Stimulated activated naive CD4-positive, alpha-beta T cell treated with Interleukin-2 at 50 U/mL for 16 hours (primary cell): ENCODE measurements at regions not wholly inside any gene's neighbourhood (a gene's known extent, or its start where the extent isn't known, plus 50 kb on each side); places are given as distances from the start of the nearest gene placed in this dataset.

ENCODE experiments used
- DNase-seq: peaks from one replicate; lab custom pipeline; 2025; lab: John Stamatoyannopoulos, UW

DNA sequence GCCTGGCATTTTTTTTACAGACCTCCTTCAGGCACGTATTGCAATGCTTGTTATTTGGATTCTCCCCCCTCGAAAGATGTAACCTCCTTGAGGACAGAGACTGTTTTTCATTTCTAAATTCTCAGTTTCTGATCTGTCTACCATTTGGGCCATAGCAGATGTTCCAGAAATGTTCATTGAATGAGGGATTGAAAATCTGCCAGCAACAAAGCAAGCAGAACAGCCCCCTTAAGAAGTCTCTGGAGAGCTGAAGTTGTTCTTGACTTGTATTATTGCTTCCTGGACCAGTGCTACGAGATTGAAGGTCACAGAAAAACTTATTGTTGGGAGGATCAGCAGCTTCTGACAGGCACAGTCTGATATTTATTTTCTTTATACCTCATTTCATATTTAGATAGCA is 355.5 kb downstream of the EPHA4 start:
- DNase-seq, result no peak

DNA sequence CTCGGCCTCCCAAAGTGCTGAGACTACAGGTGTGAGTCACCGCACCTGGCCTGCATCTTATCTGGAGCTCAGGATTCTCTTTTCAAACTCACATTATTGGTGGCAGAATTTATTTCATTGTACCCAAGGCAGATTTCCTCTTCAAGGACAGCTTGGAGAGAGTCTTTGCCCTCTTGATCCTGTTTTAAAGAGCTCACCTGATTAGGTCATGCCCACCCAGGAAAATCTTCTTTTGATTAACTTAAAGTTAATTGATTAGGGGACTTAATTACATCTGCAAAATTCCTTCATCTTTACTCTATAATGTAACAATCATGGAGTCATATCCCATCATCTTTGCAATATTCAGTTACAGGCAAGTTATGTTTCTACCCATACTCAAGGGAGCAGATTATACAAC is 346.4 kb downstream of the EPHA4 start:
- no peak for DNase-seq

DNA sequence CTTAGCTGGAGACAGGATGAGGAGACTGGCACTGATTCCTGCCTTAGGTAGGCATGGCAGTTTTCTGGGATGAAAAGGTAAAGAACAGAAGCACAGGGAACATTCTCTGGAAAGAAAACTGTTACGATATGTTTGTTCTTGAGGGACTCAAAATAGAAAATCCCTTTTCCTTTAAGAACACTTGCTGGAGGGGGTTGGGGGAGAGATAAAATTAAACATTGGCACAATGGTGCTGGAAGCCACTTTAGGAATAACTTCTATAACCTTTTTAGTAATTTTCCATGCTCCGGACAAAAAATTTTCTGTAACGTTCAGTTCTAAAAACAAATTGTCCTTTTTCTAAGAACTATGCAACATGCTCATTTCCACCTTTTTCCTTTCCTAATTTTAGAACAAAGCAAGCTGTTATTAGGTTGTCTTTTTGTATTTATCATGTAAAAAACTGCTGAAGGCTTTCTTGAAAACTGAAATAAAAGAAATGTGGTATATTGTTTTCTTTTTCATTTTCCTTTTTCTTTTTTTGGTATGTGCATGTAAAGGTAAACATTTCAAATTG is 343.8 kb downstream of the EPHA4 start:
- no peak for DNase-seq

DNA sequence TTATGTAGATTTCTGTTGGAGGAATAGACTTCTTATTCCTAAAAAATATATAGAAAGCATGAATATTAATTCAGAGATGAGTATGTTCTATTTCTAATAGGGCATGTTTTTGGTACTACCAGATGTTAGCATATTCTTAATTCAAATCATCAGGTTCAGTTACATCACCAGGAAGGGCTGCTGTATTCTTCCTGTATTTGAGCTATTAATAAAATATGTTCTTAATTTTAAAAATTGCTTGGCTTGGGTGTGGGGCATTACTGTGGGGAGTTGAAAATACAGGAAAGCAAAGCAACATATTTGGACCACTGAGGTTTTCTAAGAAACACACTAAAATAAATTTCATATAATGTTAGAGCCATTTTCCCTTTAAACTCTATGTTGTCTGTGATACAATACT is 343.0 kb downstream of the EPHA4 start:
- DNase-seq, result no peak

DNA sequence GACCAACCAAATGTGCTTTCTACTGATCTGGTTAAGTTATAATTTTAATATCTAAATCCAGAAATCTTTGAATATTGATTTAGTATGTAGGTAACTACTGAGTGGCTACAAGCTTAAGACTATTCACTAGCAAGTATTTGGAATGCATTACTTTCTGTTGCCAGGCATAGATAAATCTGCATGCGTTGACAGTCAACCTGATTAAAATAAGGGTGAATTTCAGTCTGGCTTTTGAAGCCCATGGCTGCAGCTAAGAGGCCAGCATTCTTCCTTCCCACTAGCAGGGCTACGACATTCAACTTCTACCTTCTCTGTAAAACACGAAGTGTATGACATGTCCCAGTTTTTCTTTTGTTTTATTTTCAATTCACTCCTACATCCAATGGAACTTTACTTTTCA is 340.6 kb downstream of the EPHA4 start:
- DNase-seq, result no peak

DNA sequence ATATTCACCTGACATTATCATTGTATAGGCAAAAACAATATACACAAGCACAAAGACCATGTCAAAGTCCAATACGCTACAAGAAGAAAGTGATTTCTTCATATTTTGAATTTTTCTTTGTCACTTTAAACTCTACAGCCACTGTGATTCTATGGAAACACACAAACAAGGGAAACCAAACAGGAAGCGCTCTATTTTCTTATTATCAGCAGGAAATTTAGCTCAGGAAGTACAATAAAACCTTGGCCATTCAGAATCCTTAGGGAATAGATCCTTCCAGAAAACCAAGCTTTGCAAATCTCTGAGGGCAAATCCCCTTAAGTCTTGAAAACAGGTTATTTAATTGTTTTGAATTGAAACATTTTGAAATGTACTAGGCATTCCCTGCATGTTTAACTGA is 336.2 kb downstream of the EPHA4 start:
- DNase-seq, result no peak

DNA sequence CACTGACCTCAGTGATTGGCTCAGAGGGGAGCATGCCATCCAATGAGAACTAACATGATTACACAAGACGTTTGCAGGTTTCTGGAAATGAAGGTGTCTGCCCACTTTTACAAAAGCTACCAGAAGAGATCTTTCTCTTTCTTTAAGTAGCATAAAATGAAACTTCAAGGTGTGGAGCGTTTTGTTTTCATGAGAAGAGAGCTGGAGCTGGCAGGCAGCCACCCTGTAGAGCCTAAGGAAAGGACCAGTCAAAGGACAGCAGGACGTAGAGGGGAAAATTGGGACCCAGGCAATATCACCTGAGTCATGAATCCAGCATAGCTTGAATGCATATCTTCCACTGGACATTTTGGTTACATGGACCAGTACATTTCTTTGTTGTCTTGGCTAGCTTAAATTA is 331.0 kb downstream of the EPHA4 start:
- DNase-seq, result no peak

DNA sequence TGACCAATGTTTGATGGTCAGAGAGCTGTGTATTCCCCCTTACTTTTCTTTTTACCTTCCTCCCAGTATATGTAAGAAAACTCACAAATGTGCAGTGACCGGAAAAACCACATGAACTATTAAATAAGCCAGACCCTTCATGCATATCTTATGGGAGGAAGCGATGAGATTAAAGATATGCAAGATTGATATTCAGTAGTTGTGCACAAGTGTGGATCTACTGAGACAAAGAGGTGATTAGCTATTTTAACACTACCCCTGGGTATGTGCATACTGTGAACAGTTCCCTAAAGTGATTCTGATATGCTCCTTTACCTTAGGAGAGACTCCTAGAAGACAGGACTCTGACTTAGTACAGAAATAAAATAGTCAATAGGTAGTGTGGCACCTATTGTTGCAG is 328.3 kb downstream of the EPHA4 start:
- no peak for DNase-seq

DNA sequence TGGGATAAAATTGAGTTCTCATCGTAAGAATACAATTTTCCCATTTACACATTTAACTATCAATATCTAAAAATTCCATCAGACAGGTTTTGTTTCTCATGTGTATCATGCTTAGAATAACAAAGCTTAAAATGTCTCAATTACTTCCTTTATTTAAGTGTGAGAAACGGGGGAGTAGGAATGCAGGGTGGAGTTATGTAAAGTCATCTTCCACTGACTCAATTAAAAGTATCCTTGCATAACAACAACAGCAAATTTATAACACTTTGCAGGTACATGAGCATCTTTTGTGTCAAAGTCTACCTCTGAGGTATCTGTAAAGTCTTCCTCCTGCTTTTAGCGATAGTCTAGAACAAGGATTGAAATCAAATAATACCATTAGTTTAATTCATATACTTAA is 327.1 kb downstream of the EPHA4 start:
- no peak for DNase-seq

DNA sequence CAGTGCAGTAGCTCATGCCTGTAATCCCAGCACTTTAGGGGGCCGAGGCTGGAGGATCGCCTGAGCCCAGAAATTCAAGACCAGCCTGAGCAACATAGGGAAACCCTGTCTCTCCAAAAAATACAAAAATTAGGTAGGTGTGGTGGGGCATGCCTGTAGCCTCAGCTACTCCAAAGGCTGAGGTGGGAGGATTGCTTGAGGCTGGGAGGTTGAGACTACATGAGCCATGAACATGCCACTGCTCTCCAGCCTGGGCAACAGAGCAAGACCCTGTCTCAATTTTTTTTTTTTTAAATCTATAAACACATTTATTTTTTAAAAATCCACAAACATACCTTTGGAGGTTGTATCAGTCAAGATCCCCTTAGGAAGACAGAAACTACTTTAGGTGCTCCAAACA is 326.3 kb downstream of the EPHA4 start:
- DNase-seq, result no peak

DNA sequence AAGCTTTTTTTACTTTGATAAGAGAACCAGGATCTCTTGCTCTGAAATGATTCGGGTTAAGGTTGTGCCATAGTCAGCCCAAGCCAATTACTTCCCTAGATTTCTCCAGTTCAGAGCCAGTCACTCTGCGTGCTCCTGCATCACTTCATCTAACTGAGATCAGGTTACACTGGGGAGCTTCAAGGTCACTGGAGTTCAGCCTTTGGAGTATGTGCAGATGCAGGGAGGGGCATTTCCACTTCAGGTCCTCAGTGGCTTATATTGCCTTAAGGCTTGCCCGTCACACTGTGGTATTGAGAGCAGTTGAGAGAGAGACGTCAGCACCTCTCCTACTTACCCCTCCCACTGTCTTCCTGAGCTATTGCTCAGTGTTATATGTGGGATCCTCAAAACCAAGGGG is 317.8 kb downstream of the EPHA4 start:
- no peak for DNase-seq

DNA sequence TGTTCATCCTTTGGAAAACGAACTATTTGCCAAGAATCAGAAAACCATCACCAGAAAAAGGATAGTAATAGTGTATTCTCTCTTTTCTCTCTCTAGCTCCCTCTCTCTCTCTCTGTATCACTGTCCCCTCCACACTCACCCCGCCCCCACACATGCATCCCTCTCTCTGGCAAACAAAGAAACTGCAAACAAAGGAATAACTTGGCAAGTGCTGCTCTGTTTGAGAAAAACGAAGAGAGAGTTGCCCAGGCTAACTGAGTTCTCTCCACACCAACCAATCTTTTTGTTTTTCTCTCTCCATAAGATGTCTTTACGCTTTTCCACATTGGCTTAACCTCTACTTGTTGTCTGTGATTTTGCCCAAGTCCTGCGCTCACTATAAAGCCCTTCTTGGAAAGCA is 316.2 kb downstream of the EPHA4 start:
- DNase-seq, result no peak

DNA sequence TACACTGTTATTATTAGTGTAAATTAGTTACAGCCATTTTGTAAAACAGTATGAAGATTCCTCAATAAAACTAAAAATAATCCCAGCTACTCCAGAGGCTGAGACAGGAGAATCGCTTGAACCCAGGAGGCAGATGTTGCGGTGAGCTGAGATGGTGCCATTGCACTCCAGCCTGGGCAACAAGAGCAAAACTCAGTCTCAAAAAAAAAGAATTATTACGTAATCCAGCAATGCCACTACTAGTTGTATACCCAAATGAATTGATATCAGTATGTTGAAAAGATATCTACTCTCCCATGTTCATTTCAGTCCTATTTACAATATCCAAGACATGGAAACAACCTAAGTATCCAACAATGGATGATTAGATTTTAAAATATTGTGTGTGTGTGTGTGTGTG is 313.6 kb downstream of the EPHA4 start:
- no peak for DNase-seq

DNA sequence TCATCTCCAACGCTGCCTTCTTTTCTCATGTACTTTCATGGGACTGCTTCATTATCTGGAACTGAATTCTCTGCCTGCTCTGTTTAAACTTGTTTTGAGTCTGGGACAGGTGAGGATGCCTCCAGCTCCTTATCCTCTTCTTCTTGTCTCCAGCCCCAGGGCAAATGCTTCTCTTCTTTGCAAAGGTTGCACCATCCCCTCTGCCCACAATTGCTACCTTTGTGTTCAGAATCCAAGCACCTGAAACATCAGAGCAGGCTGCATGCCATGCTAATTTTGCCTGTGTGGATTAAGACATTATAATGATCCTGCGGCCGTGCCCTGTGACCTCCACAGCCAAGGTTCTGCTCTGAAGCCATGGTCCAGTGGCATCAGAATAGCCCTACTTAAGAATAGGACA is 309.5 kb downstream of the EPHA4 start:
- DNase-seq, result no peak

DNA sequence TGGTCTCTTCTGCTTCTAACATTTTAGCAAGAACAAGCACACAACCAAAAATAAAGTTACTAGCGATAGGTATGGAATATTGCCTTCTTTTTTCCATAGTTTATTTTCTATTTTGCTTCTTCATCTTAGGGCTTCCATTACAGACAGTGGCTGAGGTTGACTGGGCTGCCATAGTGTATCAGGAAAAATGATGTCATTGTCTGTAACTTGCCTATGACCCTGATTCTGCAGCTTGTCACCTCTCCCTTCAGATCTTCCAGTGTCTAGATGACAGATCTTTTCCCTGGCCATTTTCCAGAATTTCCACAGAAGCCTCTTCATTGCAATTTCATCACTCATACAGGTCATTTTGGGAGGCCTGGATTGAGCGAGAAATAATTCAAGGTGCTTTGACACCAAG is 308.5 kb downstream of the EPHA4 start:
- DNase-seq, result no peak

DNA sequence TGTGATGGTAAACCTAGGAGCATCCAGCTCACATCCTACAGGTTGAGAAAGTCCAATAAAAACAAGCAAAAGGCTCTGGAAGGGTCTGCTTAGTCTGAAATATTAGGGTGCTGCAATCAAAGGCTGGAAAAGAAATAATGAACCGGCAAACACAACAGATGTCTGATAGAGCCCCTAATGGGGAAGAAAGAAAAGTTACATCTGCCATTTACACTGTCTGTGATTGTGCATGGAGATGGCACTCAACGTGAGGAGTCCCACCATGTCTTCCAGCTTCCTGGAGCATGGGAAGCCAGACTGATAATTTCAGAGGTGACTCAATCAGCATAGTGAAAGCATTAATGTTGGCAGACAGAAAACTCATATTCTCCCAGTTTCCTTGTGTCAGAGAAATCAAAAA is 307.8 kb downstream of the EPHA4 start:
- no peak for DNase-seq

DNA sequence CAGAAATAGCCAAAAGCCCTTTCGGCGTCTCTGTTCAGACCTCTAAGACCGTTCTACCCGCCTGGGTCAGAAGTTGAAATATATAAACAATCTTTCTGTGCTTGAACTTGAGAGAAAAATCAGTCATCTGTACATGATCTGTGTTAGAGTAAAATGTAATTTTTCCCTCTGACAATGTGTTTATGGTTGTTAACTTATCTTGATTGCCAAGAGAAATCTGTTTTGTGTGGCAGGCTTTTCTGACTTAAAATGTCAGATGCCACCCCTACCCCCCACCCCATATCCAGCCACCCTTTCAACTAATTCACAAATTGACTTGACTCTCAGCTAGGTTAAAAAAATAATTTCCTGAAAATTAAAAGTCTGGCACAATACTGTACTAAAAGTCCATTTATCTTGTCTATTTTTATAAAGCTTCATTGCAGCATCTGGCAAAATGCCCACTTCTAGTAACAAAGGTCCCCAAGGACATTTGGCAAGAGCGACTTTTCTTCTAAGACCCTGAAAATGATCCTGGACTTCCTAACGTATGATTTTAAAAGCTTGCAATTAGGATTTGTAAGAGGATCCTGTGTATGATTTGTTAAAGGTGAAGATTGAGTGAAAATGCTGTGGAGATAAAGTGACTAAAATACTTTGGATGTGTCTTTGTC is 304.2 kb downstream of the EPHA4 start:
- DNase-seq, result no peak

DNA sequence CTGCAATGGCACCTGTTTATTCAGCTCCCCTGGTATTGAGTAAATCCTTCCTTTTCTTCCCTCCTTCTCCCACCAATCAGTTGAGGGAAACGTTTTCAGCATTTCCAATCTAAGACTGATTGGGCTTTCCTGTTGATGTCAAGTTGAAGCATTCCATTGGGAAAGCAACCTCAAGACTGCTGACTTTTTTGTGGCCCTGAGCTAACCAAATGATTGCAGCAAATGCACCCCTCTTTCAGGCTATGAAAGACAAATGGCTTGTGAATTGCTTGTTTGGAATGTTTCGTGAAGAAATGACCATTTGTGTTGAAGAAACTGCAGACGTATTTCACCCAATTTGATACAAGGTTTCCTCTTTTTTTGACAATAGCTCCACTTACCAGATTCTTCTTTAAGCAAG is 303.5 kb downstream of the EPHA4 start:
- no peak for DNase-seq

DNA sequence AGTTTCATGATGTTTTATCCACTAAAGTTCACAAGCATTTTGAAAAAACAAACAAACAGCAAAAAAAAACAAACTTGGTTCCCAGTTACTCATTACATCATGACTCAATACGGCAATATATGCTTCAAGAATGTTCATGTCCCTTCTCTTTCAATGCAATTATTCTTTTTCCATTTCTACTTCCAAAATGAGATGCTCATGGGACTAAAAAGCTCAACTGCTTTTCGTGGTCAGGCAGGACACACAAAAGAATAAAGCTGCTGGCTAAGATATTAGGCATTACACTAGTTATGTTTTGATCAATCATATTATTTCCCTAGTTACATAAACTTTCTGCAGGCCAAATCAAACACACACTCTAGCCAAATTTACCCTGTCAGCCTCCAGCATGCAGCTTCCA is 301.3 kb downstream of the EPHA4 start:
- no peak for DNase-seq

DNA sequence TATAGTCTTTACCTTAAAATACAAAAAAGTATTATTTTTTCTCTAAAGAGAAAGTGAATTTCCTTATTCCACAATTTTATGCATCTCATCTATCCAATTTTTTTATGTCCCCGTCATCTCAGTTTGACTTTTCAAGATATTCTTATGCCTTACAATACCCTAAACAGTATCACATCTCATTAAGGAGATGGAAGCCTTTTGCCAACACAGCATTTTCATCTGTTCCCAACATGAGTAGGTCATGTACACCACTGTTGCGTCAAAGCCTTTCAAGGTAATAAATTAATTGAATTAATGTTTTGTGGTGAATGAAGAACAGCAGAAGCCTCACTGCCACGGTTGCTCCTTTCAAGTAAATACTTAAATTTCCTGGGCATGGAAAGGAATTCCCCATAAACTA is 299.4 kb downstream of the EPHA4 start:
- no peak for DNase-seq

DNA sequence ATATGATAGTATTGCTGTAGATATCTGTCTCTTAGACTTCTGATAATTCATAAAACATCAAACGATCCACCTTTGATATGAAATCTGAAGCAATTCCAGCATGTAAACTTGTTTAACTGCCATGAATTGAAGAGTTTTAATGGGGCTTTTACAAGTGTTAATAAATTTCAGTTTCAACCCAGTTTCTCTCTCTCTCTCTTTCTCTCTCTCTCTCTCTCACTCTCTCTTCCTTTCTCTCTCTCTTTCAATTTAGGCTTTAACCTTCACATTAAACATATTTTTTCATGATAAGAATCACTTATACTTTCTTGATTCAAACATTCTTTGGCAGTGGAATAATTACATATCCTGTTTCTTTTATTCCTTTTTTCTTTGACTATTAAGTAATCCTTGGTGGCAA is 296.1 kb downstream of the EPHA4 start:
- no peak for DNase-seq

DNA sequence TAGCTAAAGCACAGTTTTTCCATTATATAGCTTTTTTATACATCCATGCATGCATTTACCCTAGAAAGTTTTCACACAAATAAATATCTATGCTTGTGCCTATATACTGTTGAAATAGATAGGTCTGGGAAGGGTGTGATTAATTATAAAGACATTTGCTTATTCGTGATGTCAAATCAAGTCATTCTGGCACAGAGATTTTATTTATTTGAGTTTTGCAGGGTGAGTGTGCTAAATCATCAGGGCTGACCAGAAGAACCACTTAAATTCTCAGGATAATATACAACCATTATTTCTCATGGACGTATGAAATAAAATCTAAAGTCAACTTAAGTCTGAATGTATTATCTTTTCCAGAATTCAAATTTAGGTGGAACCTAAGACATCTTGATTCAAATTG is 295.5 kb downstream of the EPHA4 start:
- no peak for DNase-seq

DNA sequence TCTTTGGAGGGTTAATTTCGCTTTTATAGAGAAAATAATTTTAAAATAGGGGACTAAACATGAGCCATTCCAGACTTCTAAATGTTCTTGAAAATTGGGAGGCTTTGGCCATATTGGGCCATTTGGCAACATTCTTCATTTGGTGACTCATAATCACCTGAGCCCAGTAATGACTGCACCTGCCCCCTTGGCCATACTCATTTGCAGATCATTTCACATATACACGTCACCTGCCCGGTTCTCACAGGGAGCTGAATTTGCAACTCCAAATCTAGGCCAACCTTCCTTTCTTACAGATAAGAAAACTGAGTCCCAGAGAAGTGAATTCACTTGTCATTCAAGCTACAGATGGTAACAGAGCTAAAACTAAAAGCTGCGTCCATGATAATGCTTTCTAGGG is 289.7 kb downstream of the EPHA4 start:
- no peak for DNase-seq

DNA sequence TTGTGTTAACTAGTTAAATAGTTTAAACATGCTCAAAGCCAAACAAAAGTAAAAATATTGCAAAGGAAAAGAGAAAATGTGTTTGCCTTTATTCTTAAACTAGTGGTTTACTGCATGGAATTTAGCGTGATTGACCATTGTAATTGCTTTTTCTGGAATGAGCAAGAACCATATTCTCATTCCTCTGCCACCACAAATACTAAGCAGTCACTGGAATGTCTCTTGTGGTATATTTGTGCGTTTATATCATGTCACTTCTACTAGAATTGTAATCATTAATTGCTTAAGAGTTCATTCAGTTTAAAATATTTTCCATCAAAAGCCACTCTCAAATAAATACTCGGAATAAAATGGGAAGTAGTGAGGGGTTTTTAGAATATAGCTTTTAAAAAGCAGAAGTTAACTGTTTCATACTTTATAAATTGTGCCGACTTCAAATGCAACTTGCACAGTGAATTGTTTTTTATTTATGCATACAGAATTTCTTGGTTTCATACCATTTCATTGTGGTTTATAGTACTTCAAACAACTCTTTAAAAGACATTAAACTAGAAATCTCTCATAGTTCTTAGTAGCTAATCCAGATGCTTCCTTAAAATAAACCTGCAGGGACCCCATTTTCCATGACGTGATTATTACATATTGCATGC is 288.1 kb downstream of the EPHA4 start:
- no peak for DNase-seq
